GM21515 (cell line): ENCODE measurements at regions not wholly inside any gene's neighbourhood (a gene's known extent, or its start where the extent isn't known, plus 50 kb on each side); places are given as distances from the start of the nearest gene placed in this dataset.

Experiments used
- ATAC-seq: cut with Tn5 transposase; IDR thresholded peaks from one replicate; pipeline ENCODE4 v1.9.1; 2021; ENCODE audit not compliant: unreplicated experiment

GRCh38 chr4:174122705-174123104, 160.8 kb downstream of the FBXO8 start:
- no peak for ATAC-seq

DNA sequence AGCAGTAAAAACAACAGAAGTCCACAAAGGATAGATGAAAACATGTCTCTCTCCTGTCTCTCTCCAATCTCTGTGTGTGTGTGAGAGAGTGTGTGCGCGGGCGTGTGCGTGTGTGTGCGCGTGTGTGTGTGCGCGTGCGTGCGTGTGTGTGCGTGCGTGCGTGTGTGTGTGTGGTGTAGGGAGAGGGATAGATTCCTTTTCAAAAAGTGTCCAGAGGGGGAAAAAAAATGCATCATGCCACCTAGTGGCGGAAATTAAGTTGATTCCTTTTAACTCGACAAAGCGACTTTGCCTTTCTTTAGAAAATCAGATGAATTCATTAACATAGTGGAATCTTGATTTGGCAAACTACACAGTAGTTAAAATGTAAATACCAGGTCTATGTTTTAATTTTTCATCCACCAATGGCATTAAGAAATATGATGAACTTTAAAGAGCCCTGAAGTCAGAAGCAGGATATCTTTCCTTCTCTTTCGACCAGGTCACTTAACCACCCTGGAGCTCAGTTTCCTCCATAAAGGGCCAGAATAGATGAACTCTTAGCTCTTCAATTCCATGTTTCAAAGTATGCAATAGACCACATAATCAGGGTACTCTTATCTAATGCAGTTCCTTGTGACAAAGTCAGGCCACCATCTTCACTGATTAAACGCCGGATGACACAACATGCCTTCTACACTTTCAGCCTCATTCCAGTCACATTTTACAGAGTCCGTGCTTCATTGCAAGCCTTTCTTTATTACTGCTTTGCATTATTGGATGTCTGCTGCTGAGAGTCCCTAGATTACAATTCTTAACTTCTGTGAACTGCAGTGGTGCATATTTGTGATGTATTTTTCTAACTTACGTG, 162.8 kb downstream of the FBXO8 start:
- no peak for ATAC-seq

DNA sequence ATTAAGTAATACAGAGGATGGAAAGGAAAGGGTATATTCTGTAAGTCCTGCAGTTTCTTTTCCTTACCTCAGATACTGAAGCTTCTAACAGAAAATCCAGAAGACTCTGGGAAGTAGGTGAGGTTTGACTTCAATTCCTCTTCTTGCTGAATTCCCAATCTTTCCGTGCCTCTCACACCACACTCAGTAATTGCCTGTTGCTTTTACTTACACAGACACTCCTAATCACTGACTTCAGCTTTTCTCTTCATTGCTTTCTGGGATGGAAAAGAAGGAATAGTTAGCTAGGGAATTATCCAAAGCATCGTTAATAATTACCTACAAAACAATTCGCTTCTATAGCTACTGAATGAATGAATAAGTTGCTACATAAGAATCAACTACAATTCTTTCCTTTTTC, 163.6 kb downstream of the FBXO8 start:
- no peak for ATAC-seq

- no peak for ATAC-seq
Observed at GRCh38 chr4:174119051-174119450, 164.4 kb downstream of the FBXO8 start.

GRCh38 chr4:174118171-174118570, 165.3 kb downstream of the FBXO8 start:
- no peak for ATAC-seq

DNA sequence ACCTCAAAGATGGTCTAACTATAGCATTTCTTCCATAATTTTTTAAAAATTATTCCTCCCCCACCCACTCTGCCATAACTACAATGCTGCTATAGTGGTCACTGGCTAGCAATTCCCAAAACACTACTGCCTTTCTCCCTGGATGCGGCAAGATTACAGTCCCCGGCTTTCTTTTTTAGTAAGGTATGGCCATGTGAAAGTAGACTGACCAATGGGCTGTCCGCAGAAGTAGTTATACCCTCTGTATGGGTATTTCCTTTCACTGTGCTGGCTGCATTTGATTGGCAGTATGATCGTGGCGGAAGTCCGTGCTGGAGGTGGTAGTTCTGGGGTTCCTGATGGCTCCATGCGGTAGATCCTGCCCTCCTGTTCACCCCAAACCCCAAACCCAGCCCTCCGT, 166.0 kb downstream of the FBXO8 start:
- no peak for ATAC-seq

GRCh38 chr4:174116021-174116420, 167.4 kb downstream of the FBXO8 start:
- ATAC-seq, result no peak

DNA sequence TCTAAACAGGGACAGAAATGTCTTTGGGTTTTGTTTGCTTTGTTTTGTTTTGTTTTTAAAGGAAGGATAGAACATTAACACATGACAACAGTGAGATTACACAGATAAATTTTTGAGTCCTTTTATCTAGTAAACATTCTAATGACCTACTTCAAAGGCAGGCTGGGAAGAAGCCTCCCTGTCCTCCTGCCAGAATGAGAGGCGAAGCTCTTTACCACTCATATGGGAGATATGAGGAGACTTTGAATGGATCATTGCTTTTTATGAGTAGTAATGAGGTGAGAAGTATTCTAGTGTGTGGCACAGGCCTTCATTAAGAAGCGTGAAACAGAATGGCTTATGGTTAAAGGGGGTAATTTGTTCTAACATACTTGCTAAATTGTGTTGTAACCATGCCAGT, 172.0 kb downstream of the FBXO8 start:
- ATAC-seq, result no peak

DNA sequence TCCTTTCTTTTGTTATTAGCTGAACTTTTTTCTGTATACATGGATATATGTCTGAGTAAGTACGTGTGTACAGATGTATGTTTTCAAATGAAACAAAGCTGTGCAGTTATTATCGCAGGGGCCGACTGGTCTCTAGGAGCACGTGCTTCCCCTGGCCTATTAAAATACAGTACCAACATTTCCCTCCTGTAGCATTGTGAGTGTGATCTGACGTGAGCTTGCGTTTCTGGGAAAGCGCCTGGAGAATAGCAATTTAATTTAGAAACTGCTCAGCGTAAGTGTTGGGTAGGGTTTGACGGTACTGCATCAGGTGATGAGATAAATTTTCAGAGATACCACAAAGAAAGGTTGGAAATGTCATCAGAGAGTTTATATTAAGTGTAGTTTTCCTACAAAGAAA, 173.3 kb downstream of the FBXO8 start:
- no peak for ATAC-seq

DNA sequence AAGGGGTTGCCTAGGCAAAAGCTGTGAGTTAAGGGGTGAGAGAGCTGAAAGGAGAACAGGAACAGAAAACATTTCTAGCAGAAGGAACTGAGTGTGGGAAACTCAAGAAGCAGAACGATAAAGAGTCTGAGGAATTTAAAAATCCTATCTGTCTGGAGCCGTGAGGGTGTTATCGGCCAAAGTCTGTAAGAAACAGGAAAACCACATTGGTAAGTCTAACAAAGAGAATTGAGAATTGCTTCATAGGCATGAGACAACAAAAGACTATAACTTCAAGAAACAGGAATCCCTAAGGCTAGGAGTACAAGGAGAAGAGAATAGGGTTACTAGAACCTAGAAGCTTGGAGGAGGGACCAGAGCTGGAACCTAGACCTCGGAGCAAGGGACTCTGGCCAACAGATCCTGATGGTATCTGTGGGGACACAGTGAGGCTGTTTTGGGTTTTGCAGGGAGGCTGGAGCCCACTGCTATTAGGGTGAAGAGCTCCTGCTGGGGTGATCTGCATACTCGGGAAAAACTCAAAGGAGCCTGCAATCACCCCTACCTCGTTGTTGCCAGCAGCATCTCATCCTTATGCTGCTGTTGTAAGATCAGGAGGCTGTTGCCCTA, 175.6 kb downstream of the FBXO8 start:
- no peak for ATAC-seq

DNA sequence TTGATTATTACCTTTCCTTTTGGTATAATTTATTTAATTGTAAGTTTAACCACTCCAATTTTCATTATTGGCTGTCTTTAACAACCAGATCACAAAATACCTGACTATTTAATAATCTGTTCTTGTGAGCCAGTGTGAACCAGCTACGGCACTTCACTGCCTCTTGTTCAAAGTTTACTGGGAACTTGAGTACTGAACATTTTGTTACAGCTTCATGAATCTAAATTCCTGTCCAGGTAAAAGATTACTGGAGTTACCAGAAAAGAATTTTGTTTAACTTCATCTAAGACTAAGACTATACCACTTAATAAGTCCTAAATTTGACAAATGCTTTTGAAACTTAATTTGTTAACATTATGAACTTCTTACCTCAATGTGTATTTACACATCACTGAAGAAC, 178.3 kb downstream of the FBXO8 start:
- no peak for ATAC-seq

GRCh38 chr4:174100910-174101309, 182.6 kb downstream of the FBXO8 start:
- ATAC-seq, result no peak

GRCh38 chr4:174099712-174100111, 183.8 kb downstream of the FBXO8 start:
- no peak for ATAC-seq

DNA sequence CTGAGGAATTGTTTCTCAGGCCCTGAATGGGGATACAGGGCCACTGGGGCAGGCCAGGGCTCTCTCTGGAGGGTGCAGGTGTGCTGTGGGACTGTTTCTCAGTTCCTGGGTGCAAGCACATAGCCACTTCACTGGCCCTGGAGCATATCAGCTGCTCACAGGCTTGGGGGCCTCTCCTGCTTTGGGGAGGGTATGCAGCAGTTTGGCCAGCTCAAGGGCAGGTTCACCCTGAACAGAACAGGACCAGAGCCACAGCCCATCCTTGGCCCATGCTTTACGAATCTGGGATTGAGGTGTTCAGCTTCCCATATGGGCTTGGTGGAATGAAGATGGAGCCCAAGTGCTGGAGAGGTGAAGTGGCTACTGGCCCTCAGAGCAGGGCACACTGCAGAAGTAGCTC, 186.5 kb downstream of the FBXO8 start:
- no peak for ATAC-seq

DNA sequence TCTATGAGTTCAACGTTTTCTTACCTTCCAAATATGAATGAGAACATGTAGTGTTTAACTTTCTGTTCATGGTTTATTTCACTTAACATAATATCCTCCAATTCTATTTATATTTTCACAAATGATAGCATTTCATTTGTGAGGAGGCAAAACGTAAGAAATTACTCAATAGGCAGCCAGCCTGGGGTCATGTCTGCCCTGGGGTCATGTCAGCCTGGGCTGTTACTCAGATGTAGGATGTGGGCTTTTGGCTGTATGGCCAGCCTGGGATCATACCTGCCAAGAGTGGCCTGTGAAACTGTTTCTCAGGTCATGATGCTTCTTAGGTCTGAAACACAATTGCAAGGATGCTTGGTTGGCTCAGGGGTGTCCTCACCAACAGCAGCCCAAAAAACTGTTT, 187.0 kb downstream of the FBXO8 start:
- ATAC-seq, result no peak

GRCh38 chr4:174091130-174091529, 192.3 kb downstream of the FBXO8 start:
- ATAC-seq, result no peak

GRCh38 chr4:174089711-174090110, 193.8 kb downstream of the FBXO8 start:
- no peak for ATAC-seq

DNA sequence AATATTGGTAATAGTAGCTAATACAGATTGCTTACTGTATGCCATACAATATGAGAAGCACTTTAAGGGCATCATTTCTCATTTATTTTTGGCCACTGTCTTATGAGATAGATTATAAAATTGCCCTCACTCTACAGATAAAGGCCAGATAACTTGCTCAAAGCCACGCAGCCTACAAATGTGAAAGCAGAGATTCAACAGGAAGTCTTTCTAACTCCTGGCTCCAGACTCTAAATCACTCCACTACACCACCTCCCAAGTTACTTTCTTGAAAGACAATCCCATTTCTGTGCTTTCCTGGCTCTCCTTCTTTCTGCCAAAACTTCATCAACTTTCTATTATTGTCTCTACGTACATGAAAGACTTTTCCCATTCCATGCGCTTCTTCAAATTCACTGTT, 194.7 kb downstream of the FBXO8 start:
- no peak for ATAC-seq

DNA sequence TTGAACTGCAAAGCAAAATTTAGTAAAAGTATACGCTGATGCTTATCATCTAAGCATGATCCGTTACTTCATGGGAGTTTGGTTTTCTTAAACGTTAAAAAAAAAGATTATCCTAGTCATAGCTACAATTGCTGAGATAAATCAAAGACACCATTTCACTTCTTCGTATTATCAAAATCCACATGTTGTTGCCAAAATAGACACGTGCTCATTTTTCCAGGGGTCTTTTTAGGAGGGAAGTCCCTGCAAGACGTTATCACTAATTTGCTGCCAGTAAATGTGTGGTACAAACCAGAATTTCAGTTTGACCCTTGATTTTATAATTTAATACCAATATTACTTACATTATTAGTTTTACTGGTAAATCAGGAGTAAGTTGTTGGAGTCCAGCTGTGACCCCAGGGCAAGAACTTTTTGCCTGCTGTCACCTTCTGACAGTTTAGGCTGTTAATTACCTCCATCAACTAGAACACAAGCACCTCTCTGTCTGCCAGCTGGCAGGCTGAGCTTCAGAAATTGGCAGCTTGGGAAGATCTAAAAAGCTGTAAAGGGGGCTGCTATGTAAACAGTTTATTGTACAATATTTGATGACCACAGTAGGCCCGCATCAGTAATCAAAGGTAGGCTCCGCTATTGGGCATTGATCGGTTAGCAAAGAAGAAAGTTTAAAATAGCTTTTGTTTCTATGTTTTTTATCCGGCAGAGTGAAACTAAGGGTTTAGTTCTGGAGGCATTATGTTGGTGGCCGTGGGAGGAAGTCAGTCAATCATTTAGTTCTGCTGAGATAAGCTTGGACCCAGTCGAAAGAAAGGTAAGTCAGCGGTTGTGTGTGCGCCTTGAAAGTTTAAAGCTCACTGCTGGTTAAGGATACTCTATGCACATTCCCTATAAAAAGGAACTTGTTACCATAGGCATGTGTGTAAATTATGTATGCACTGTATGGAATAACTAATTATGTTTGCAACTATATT, 196.4 kb downstream of the FBXO8 start:
- ATAC-seq, result no peak

- ATAC-seq, result no peak
Observed at GRCh38 chr4:174084981-174085380, 198.5 kb downstream of the FBXO8 start.

DNA sequence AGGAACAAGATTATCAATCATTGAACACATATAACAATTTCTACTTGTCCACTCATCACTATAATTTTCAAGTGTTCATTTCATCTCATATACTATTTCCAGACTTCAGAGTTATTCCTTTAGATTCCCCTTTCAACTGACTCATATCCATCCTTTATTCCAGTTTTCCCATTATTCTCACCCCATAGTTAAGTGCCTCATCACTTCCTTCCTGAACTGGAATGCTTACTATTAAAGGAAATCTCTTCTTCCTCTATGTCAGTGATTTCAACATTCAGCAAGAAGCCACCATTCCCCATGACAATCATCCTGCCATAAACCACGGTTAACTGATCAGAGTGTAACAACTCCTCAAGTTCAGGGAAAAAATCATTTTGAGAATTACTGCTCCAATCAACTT, 198.9 kb downstream of the FBXO8 start:
- ATAC-seq, result no peak

DNA sequence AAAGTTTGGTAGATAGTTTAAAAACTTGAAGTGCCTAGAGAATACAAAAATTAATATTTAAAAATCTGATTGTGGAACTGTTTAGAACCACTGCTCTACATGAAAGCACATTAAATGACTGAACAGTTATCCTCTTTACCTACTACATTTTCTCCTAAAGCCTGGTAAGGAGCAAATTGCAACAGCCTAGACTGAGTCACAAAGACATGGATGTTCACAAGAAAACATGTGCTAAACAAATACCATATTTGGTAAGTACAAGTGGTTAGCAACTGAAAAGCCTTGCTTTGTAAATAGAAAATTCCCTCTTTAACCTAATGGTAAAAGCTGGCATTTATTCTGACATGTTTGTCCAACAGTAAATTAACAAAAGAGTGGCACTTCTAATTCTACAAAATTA, 203.1 kb downstream of the FBXO8 start:
- ATAC-seq, result no peak
